ENCODE measurements at regions not wholly inside any gene's neighbourhood (a gene's known extent, or its start where the extent isn't known, plus 50 kb on each side); places are given as distances from the start of the nearest gene placed in this dataset.

DNA sequence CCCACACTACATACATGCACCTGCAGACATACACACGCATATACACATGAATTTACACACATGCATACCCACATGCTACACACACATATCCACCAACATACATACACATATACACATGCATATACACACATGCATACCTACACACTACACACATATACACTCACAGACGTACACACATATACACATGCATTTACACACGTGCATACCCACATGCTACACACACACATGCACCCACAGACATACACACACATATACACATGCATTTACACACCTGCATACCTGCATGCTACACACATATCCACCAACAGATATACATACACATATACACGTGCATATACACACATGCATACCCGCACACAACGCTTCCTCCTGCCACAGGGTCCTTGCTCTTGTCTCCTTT lies 61.2 kb upstream of the SLC25A33 start:
- Histone ChIP-seq H3K4me3 (no peak overlapping the region), H3K4me1 (replicated peaks in 1 of 2) (peaks cover 4 to 18% of the 10 kb centered on the region in 2 donors), H3K27ac (no peak overlapping the region)
- ATAC-seq (replicated peaks in 6 of 8): no peak
- WGBS, 10 experiments: 31 to 100% (median 93%) methylated on average over 1 to 4 of the region's 6 CpGs; no CpG with 5 or more reads in 3 of the 10 experiments
- in situ Hi-C loops (cut with MboI; ENCODE audit: low pct_unique_long_range_greater_than_20kb in 2 of 9, low sequenced_read_pairs in 9 of 9, unreplicated experiment in 9 of 9): loop anchor here in 8 of 9 experiments (25.0 kb wide), 4 partner anchors 191 to 366 kb away; partner anchors contain the start of genes GPR157 (in 1 of the 8) and SPSB1 (in 1 of the 8)

DNA sequence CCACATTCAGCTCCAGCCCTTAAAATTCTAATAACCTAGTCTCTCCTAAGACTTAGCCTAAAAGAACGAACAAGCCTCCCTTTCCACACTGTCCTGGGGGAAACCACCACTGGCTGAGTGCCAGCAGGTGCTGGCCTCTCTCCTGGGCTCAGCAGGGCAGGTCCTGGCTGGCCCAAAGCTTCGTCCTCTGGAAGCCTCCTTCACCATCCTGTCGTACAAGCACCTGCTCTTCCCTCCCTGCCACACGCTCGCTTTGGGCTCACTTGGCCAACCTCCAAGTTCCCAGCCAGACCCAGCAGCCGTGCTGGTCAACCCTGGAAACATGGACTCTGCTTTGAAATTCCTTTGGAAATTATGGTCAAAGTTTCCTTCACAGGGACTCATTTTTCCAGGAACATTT lies 58.2 kb upstream of the SLC25A33 start:
- no peak for ATAC-seq (replicated peaks in 6 of 8)
- WGBS, 10 experiments: 14 to 100% (median 72%) methylated on average over 1 to 6 of the region's 6 CpGs; no CpG with 5 or more reads in 3 of the 10 experiments
- H3K4me3 ChIP-seq: no peak overlapping the region

DNA sequence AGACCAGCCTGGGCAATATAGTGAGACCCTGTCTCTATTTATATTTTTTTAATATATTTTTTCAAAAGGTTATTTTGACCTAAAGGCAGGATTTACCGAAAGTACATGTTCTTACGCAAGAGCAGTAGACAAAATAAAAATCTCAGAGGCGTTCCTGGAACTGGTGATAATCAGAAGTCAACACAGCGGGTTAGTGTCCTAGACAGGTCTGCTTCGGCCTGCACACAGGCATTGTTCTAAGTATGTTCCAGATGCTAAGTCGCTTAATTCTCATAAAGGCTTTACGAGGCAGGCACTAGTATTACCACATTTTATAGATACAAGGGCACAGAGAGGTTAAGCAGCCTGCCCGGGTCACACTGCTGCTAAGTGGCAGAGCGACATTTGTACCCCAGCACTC lies 56.9 kb upstream of the SLC25A33 start:
- H3K27ac ChIP-seq: no peak overlapping the region
- 55 to 100% (median 84%) methylated on average over 1 to 9 of the region's 9 CpGs; no CpG with 5 or more reads in 2 of the 10 experiments for WGBS, 10 experiments
- no peak overlapping the region for H3K4me3 ChIP-seq
- H3K4me1 ChIP-seq (replicated peaks in 1 of 2): peaks cover 0 to 8% of the 10 kb centered on the region in 2 donors
- no peak for ATAC-seq (replicated peaks in 6 of 8)
- in situ Hi-C loops (cut with MboI; ENCODE audit: low pct_unique_long_range_greater_than_20kb in 2 of 9, low sequenced_read_pairs in 9 of 9, unreplicated experiment in 9 of 9): loop anchor here in 8 of 9 experiments (25.0 kb wide), 4 partner anchors 195 to 370 kb away; partner anchors contain the start of genes GPR157 (in 1 of the 8) and SPSB1 (in 1 of the 8)

More for the DNA sequence above, 58.2 kb upstream of the SLC25A33 start:
- H3K27ac ChIP-seq: no peak overlapping the region
- in situ Hi-C loops (cut with MboI; ENCODE audit: low pct_unique_long_range_greater_than_20kb in 2 of 9, low sequenced_read_pairs in 9 of 9, unreplicated experiment in 9 of 9): loop anchor here in 8 of 9 experiments (25.0 kb wide), 4 partner anchors 194 to 369 kb away; partner anchors contain the start of genes GPR157 (in 1 of the 8) and SPSB1 (in 1 of the 8)
- H3K4me1 ChIP-seq (replicated peaks in 1 of 2): peaks cover 0 to 13% of the 10 kb centered on the region in 2 donors

DNA sequence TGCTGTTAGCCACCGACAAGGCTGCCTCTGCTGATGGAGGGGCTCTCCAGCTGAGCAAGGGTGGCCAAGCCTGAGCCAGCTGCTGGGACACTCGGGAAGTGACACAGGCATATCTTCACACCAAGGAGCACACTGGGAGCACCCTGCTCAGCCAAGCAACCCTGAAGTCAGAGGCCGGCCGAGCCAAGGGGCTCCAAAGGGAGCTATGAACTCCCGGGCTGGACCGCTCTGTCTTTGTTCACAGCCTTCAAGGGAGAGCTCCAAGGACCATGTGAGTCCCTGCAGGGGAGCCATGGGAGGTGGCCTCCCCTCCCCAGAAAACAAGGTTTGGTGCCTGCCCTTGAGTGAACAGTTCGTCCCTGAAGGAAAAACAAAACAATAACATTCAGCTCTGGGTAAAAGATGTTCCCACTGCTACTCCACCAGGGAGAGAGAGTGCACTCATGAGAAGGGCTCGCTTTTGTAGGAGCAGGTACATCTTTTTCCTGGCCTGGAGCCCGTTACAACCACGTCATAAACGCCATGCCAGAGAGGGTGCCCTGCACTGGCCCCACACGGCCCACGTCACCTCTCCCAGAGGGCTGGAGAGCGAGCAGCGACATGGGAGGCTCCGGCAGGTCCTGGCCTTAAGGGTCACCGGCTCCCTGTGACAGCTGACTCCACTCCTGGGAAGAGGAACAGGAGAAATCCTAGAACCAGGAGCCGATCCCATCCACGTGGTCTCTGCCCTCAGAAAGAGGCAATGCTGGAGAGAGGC lies 56.3 kb upstream of the SLC25A33 start:
- 33 to 100% (median 74%) methylated on average over 1 to 13 of the region's 19 CpGs; no CpG with 5 or more reads in 2 of the 10 experiments for WGBS, 10 experiments
- Histone ChIP-seq H3K27ac (no peak overlapping the region), H3K4me3 (no peak overlapping the region), H3K4me1 (replicated peaks in 1 of 2) (peaks cover 0 to 8% of the 10 kb centered on the region in 2 donors)
- in situ Hi-C loops (cut with MboI; ENCODE audit: low pct_unique_long_range_greater_than_20kb in 2 of 9, low sequenced_read_pairs in 9 of 9, unreplicated experiment in 9 of 9): loop anchor here in 8 of 9 experiments (25.0 kb wide), 4 partner anchors 196 to 371 kb away; partner anchors contain the start of genes GPR157 (in 1 of the 8) and SPSB1 (in 1 of the 8)
- ATAC-seq (replicated peaks in 6 of 8): peak in 5 of 8 experiments; percentile 12 to 51 (median 28)

- in situ Hi-C loops (cut with MboI; ENCODE audit: low pct_unique_long_range_greater_than_20kb in 2 of 9, low sequenced_read_pairs in 9 of 9, unreplicated experiment in 9 of 9): loop anchor here in 8 of 9 experiments (25.0 kb wide), 4 partner anchors 199 to 374 kb away; partner anchors contain the start of genes GPR157 (in 1 of the 8) and SPSB1 (in 1 of the 8)
- ATAC-seq (replicated peaks in 6 of 8): no peak
- WGBS, 10 experiments: 81 to 100% (median 84%) methylated on average over 1 to 12 of the region's 12 CpGs; no CpG with 5 or more reads in 5 of the 10 experiments
Measured at GRCh38 chr1:9486466-9487140, 52.7 kb upstream of the SLC25A33 start.

More at GRCh38 chr1:9486466-9487140, 52.7 kb upstream of the SLC25A33 start:
- Histone ChIP-seq H3K27ac (no peak overlapping the region), H3K4me1 (replicated peaks in 1 of 2) (peaks cover 0 to 4% of the 10 kb centered on the region in 2 donors), H3K4me3 (no peak overlapping the region)
